ENCODE measurements at regions not wholly inside any gene's neighbourhood (a gene's known extent, or its start where the extent isn't known, plus 50 kb on each side); places are given as distances from the start of the nearest gene placed in this dataset.

DNA sequence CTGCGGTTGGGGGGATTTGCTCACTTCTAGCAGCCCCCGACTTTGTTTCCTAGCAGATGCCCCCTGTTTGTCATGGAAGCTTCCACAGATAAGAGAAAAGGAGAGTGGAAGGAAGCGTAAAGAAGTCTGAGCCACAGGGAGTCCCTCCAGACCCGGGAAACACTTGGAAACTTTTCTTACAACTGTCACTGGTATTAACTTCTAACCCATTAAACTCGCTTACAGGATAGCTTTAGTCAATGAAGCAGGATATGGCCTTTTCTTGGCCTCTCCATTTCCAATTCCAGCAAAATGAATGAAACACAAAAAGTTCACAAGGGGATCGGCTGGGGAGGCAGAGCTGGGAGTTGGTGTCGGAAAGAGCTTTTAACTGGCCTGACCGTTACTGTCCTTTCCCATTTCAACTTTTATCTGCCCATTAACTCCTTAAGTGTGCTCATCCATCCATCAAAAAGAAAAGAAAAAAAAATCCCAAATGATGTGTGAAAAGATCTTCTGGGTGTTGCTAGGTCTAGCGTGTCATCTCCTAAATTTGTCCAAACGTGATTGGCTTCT is 231.9 kb upstream of the ARGLU1 start:
- DNase-seq (ENCODE audit: low spot score), result no peak

GRCh38 chr13:106797081-106797640 is 229.2 kb upstream of the ARGLU1 start:
- no peak for DNase-seq (ENCODE audit: low spot score)

- DNase-seq (ENCODE audit: low spot score), result no peak
These were observed 228.5 kb upstream of the ARGLU1 start for GRCh38 chr13:106796280-106797047.

DNA sequence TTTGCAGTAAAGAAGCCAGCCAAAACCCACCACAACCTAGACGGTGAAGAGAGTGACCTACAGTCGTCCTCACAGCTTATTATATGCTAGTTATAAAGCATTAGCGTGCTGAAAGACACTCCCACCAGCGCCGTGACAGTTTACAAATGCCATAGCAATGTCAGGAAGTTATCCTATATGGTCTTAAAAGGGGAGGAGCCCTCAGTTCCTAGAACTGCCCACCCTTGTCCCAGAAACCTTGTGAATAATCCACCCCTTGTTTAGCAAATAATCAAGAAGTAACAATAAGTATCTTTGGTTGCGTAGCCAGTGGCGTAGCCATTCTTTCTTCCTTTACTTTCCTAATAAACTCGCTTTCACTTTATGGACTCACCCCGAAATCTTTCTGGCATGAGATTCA is 227.9 kb upstream of the ARGLU1 start:
- no peak for DNase-seq (ENCODE audit: low spot score)

- DNase-seq (ENCODE audit: low spot score), result no peak
These were observed 226.2 kb upstream of the ARGLU1 start for GRCh38 chr13:106794117-106794516.

DNA sequence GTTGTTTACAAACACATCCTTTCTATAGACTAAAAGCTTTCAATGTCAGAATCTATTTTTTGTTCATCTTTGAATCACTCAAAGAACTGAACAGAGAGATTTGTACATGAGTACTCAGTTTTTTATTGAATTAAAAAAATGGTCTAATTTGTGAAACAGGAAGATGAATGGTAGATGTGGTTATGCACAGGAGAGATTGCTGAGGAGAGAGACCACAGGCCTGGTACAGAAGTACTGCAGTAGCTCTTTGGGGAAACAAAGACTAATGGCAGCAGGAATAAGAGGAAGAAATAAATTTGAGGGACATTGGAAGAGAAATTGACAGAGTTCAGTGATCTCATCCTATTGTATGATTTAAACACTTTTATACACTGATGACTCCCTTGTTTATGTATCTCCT is 222.0 kb upstream of the ARGLU1 start:
- DNase-seq (ENCODE audit: low spot score), result no peak

DNA sequence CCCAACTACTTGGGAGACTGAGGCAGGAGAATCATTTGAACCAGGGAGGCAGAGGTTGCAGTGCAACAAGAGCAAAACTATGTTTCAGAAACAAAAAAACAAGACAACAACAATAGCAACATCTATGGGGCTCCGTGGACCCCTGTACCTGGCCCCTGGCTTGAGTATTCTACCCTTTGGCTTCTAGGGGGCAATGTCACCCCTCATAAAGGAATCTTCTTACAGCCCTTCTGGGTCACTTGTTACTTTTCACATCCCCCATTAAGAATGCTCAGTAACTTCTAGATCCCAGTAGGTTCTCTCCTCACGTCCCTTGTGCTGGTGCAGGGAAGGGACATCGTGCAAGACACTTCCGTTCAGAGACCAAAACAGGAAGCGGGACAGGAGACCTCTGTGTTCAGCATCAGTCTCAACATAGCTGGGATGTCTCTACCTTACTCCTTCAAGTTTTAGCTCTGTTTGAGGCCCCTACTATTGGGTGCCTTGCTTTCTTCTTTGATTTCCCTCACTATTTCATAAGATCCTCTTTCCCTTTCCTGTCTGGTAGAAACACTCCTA is 218.1 kb upstream of the ARGLU1 start:
- DNase-seq (ENCODE audit: low spot score), result no peak

GRCh38 chr13:106774621-106775020 is 206.7 kb upstream of the ARGLU1 start:
- DNase-seq (ENCODE audit: low spot score), result no peak

GRCh38 chr13:106772006-106772601 is 204.2 kb upstream of the ARGLU1 start:
- DNase-seq (ENCODE audit: low spot score), result no peak

DNA sequence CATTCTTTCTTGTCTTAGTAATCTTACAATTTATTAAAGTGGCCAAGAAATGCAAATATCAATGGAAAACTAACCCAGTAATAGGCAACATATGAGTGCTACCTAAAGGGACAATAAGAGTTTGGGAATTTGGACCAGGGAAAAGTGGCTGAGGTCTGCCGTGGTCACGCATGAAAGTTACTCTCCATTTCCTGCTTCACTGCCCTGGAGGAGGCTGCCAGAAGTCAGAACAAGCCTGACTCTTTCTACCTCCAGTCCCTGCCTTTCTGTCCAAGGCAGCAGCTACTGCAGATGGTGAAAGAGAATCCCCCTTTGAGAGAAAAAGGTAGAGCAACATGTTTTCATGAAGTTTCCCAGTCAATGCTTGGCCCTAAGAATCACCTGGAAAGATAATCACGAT is 201.1 kb upstream of the ARGLU1 start:
- DNase-seq (ENCODE audit: low spot score), result no peak

DNA sequence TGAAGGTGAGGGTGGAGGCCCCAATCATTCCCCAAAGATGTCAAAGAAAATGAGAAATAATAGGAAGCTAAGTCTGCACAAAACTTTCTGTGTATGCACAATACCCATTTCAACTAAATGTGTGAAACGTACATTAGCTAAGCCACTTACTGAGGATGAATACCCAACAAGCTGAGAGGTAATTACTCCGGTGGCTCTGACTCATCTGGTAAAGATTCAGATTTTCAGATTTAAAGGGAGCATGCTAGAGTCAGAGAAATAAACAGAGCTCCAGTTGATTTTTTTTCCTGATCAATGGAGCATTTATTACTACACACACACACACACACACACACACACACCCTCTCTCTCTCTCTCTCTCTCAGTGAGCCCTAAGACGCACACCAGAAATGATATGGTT is 194.8 kb upstream of the ARGLU1 start:
- DNase-seq (ENCODE audit: low spot score), result no peak

DNA sequence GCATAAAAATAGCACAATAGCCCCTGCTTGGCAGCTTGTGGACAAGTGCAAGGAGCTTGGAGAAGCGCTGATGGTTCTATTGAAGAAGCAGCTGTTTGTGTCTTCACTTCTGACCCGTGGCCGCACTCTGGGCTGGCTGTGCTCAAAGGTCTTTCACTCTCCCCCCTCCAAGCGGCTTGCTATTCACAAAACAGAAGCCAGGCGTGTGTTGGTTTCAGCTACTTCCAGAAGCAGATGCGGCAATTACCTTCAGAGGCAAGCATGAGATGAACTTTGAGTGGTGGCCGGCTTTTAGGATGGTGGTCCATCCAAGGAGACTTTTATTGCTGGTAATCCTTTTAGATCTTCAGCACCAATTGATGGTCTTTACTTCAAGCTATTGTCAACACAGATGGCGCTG is 188.5 kb upstream of the ARGLU1 start:
- no peak for DNase-seq (ENCODE audit: low spot score)

GRCh38 chr13:106755542-106755941 is 187.6 kb upstream of the ARGLU1 start:
- DNase-seq (ENCODE audit: low spot score), result no peak

- no peak for DNase-seq (ENCODE audit: low spot score)
These were observed 185.3 kb upstream of the ARGLU1 start for GRCh38 chr13:106753251-106753650.

DNA sequence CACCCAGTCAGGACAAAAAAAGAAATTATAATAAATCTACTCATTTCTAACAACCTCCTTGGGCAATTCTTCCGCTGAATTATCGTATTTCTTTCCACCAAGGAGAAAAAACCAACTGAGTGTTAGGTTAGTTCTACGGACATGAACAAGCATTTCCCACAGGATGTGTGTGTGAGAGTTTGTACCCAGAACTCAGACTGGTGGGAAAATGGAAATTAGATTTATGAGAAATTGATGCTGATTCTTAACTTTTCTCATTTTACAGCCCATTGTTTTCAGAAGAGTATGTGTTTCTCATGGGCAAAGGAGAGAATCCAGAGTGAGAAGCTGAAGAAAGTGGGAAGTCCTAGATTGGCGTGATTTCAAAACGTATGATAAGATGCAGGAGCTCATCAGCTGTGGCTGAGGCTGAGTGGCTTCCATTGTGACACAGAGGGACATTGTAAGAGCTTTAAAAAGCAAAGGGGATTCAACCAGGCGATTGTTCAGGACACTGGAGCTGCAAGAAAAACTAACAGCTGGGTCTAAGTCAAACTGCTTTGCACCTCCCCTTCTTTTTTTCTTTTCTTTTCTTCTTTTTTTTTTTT is 184.7 kb upstream of the ARGLU1 start:
- peak; percentile 56 for DNase-seq (ENCODE audit: low spot score)

DNA sequence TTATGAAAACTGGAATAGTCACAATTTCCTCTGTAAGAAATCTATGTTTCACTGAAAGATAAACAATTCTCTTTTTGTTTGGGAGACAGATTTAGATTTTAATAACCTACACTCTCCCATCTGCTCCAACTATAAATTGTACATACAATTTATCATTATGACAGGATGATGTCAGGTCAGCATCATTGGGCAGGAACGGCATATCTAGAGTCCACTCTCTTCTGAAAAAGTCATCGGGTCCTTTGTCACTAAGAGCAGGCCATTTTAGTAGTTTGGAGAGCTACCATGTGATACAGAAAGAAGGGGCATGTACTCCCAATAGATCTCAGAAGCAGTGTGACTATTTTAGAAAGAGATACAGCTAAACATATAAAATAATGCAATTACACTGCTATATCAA is 180.8 kb upstream of the ARGLU1 start:
- DNase-seq (ENCODE audit: low spot score), result no peak

GRCh38 chr13:106744516-106744915 is 176.6 kb upstream of the ARGLU1 start:
- DNase-seq (ENCODE audit: low spot score), result no peak

GRCh38 chr13:106738186-106738678 is 170.3 kb upstream of the ARGLU1 start:
- no peak for DNase-seq (ENCODE audit: low spot score)

DNA sequence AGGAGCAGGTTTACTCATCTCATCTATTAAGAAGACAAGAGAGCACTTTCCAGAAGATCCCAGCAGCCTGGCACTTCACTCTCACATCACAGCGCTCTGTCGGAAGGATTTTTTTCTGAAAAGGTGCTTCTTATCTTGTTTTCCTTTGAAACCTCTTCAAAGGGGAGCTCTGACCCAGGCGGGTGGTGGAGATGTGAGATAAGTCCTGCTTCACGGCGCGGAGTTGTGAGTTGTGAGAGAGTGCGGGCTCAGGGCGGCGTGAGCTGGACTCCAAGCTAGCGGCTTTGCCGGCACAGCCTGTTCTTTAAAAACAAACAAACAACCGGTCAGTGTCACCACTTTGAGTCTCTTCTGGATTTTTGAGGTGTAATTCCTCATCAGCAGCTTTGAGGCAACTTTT is 169.0 kb upstream of the ARGLU1 start:
- DNase-seq (ENCODE audit: low spot score), result no peak

DNA sequence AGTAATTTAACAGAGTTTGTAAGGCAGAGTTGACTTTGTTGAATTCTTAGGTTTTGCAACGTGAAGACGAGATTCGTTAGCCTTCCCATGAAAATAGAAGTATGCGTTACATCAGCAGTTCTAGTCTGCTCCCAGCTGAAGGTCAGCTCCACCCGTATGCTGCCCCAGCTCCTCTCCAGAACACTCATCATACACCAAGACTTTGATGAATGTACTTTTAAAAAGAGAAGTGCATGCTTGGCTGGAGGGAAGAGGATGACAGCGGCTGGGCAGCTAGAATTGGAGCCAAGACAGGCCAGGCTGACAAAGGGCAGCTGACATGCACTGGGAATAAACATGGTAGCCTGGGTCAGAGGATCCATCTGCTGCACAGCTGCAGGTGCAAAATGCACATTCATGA is 166.3 kb upstream of the ARGLU1 start:
- DNase-seq (ENCODE audit: low spot score), result no peak

DNA sequence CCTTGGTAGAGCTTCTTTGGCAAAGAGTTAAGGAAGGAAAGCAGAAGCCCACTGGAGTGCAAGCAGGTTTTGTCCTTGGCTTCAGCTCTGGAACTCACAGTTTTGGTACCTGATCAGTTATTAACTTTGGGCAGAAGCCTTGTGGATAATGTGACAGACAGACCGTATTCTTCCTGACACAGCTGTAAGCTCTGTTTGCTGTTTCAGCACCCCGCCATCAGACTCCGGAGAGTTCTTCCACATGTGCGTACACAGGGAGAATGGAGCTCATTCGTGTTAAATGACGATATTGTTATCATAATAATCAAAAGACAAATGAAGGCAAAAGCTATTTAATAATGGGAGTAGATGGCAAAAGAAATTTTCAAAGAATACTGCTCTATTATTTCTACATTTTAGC is 155.1 kb upstream of the ARGLU1 start:
- no peak for DNase-seq (ENCODE audit: low spot score)

DNA sequence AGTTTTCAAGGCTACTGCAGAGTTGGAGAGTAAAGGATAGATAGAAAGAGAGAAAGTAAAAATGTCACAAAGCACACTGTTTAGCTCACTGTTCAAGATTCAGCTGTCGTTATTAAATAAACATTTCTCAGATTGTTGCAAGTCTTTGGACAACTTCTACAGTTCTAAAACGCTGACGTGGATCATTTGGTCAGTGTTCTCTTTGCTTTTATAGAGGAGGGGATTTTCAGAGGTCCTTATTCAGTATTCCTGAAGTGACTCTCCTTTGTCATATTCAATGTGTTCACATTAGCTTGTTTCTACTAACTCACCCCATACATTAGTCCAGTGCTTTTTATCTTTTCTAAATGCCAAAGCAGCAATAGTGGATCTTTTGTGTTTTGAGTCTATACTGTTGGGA is 154.7 kb upstream of the ARGLU1 start:
- DNase-seq (ENCODE audit: low spot score), result no peak

Data from Ammon's horn (tissue), 1 donor.